ENCODE measurements at regions not wholly inside any gene's neighbourhood (a gene's known extent, or its start where the extent isn't known, plus 50 kb on each side); places are given as distances from the start of the nearest gene placed in this dataset.
A peak's percentile ranks its signal among the peaks of the same experiment; 100 is the strongest.
"Not testable (repeated sequence)": the region's sequence is repeated elsewhere in the genome, so short reads cannot be mapped to it uniquely, and the experiment has no call there.

GRCh38 chr4:81375745-81376144, 96.0 kb downstream of the RASGEF1B start:
- DNase-seq (ENCODE audit: extremely low read depth in 1 of 2, low read depth in 1 of 2) = no peak

- no peak for DNase-seq (ENCODE audit: extremely low read depth in 1 of 2, low read depth in 1 of 2)
Observed at GRCh38 chr4:81369886-81370285, 101.8 kb downstream of the RASGEF1B start.

- DNase-seq (ENCODE audit: extremely low read depth in 1 of 2, low read depth in 1 of 2) = no peak
Observed at GRCh38 chr4:81366779-81367178, 104.9 kb downstream of the RASGEF1B start.

DNA sequence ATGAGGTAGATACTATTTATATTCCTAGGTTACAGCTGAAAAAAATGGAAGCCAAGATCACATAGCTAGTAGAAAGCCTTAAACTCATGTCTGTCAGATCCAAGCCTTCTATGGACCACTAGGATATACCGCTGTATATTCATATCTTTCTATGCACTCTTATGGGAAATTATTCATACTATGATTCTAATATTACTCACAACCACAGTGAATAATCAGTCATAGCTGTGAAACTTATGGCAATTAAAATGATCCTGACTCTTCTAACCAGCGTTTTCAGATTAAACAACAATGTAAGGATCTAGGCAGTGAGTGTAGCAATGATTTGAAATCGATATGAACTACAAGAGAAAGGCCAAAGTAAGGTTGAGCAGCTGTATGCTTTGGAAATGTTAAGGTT, 111.0 kb downstream of the RASGEF1B start:
- no peak for DNase-seq (ENCODE audit: extremely low read depth in 1 of 2, low read depth in 1 of 2)

GRCh38 chr4:81359207-81359606, 112.5 kb downstream of the RASGEF1B start:
- DNase-seq (ENCODE audit: extremely low read depth in 1 of 2, low read depth in 1 of 2) = no peak

DNA sequence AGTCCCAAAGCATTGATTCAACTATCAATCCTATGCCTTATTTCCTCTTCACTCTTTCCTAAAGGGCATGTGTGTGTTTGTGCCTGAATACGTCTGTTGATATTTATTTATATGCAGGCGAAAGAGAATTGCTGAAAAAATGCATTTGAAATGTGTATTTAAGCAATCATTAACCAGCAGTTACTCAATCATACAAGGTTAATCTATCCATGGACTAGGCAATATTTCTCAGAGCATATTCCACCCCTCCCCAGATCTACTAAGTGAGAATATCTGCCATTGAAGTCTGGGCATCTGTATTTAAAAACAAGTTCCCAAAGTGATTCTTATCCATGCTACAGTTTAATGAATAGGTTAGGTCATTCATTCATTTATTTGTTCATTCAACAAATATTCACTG, 113.6 kb downstream of the RASGEF1B start:
- no peak for DNase-seq (ENCODE audit: extremely low read depth in 1 of 2, low read depth in 1 of 2)

DNA sequence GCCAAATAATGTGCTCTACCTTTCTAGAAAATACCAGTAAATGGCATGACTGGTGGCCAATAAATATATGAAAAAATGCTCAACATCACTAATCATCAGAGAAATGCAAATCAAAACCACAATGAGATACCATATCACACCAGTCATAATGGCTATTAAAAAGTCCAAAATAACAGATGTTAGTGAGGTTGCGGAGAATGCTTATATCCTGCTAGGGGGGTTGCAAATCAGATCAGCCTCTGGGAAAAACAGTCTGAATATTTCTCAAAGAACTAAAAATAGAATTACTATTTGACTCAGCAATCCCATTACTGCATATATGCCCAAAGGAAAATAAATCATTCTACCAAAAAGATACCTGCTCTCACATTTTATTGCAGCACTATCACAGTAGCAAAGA, 115.1 kb downstream of the RASGEF1B start:
- DNase-seq (ENCODE audit: extremely low read depth in 1 of 2, low read depth in 1 of 2) = no peak

GRCh38 chr4:81355136-81355535, 116.6 kb downstream of the RASGEF1B start:
- DNase-seq (ENCODE audit: extremely low read depth in 1 of 2, low read depth in 1 of 2) = no peak

- DNase-seq (ENCODE audit: extremely low read depth in 1 of 2, low read depth in 1 of 2) = no peak
Observed at GRCh38 chr4:81353861-81354260, 117.8 kb downstream of the RASGEF1B start.

DNA sequence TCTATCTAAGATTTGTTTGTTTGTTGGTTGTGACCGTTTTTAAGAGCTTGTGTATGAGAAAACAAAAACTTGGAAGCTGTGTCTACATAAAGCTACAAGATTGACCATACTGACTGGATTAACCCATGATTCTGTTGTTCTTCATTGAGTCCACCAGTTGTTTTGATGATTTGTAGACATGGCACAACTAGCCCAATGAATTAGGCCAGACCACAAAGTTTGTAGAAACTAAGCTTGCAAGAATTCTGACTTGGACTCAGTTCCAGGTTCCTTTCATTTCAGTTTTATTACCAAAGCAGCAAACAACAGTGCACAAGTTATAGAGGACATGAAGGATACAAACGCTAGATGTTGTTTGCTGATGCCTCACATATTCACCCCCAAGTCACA, 119.3 kb downstream of the RASGEF1B start:
- no peak for DNase-seq (ENCODE audit: extremely low read depth in 1 of 2, low read depth in 1 of 2)

GRCh38 chr4:81351654-81352445, 119.9 kb downstream of the RASGEF1B start:
- peak in 1 of 2 donors; percentile 42 for DNase-seq (ENCODE audit: extremely low read depth in 1 of 2, low read depth in 1 of 2)

- DNase-seq (ENCODE audit: extremely low read depth in 1 of 2, low read depth in 1 of 2) = no peak
Observed at GRCh38 chr4:81350040-81350439, 121.7 kb downstream of the RASGEF1B start.

DNA sequence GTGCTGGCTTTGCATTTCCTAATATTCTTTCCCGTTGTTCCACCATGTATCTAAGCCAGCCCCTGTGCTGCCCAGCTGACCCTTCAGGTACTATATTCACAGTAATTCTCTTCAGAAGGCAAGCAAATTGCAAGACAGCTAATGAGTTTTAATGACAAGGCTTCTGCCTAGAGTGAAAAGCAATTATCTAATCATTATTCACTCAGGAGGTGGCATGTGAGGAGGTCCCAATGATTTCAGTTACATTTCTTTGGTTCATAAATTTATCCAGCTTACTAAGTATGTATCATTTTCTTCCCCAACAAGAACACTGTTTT, 123.0 kb downstream of the RASGEF1B start:
- DNase-seq (ENCODE audit: extremely low read depth in 1 of 2, low read depth in 1 of 2) = no peak

GRCh38 chr4:81348086-81348777, 123.5 kb downstream of the RASGEF1B start:
- DNase-seq (ENCODE audit: extremely low read depth in 1 of 2, low read depth in 1 of 2) = no peak

DNA sequence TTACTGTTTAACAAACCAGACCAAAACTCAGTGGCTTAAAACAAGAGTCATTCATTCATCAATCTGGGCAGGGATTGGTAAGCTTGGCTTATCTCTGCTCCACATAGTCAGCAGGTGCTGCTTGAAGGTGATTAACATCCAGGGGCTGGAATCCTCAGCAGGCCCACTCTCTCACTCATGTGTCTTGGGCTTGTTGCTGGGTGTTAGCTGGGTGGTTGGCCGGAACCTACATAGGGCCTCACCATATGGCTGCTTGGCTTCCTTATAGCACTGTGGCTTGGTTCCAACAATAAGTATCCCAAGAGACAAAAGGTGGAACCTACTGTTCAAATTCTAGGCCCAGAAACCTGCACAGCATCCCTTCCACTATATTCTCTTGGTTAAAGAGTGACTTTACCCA, 125.0 kb downstream of the RASGEF1B start:
- no peak for DNase-seq (ENCODE audit: extremely low read depth in 1 of 2, low read depth in 1 of 2)

GRCh38 chr4:81343536-81343935, 128.2 kb downstream of the RASGEF1B start:
- no peak for DNase-seq (ENCODE audit: extremely low read depth in 1 of 2, low read depth in 1 of 2)

DNA sequence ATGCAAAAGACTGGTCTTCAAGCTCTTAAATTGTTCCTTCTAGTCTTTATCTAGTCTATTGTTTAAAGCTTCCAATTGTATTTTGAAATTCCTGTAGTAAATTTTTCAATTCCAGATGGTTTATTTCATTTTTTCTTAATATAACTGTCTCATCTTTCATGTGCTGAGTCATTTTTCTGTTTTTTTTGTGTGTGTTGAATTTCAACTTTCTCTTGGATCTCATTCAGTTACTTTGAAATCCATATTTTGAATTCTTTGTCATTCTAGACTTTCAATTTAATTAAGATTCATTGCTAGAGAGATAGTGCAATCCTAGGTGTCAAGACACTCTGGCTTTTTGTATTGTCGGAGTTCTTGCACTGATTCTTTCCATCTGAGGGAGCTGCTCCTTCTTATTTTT, 128.0 kb upstream of the PRKG2 start:
- DNase-seq (ENCODE audit: extremely low read depth in 1 of 2, low read depth in 1 of 2) = no peak

- no peak for DNase-seq (ENCODE audit: extremely low read depth in 1 of 2, low read depth in 1 of 2)
Observed at GRCh38 chr4:81337211-81337610, 122.2 kb upstream of the PRKG2 start.

- no peak for DNase-seq (ENCODE audit: extremely low read depth in 1 of 2, low read depth in 1 of 2)
Observed at GRCh38 chr4:81335122-81335912, 120.3 kb upstream of the PRKG2 start.

- DNase-seq (ENCODE audit: extremely low read depth in 1 of 2, low read depth in 1 of 2) = no peak
Observed at GRCh38 chr4:81330018-81330417, 115.0 kb upstream of the PRKG2 start.

GRCh38 chr4:81326581-81326980, 111.6 kb upstream of the PRKG2 start:
- DNase-seq (ENCODE audit: extremely low read depth in 1 of 2, low read depth in 1 of 2) = no peak

GRCh38 chr4:81324594-81324993, 109.6 kb upstream of the PRKG2 start:
- DNase-seq (ENCODE audit: extremely low read depth in 1 of 2, low read depth in 1 of 2) = not testable (repeated sequence)

Measured in activated CD8-positive, alpha-beta memory T cell treated with anti-CD3 and anti-CD28 coated beads for 1 hour (primary cell).